ENCODE measurements at regions not wholly inside any gene's neighbourhood (a gene's known extent, or its start where the extent isn't known, plus 50 kb on each side); places are given as distances from the start of the nearest gene placed in this dataset.
A peak's percentile ranks its signal among the peaks of the same experiment; 100 is the strongest.
"Not testable (repeated sequence)": the region's sequence is repeated elsewhere in the genome, so short reads cannot be mapped to it uniquely, and the experiment has no call there.

DNA sequence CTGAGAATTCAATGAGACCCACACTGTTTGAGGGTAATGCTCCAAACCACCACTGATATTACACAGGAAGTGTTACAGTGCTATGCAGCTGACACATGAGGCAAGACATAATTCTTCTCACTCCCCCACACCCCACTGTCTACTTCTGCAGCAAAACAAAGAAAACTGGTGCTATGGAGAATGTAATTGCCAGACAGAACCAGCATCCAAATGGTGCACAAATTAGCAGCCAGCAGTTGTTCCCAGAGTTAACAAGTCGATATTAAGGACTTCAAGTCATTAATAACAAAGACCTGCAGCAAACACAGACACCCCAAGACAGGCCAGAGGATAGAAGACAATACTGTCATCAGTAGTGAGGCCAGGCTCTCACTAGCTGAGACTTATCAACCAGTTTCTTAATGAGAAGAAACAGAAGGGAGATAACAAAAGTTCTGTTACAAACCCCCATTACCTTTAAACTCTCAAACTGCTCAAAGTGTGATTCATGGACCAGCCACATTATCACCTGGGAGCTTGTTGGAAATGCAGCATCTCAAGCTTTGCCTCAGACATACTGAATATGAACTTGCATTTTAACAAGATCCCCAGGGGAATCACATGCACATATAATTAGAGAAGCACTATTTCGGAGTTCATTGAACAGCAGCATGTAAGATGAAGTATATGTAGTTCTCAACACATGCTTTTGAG, 58.7 kb upstream of the FNDC3B start:
- no peak for DNase-seq (ENCODE audit: low spot score)
- 67% methylated on average over 2 of the region's 2 CpGs for WGBS (ENCODE audit: low lambda C conversion rate, missing lambda C conversion rate)
- Histone ChIP-seq H3K4me3 (no peak overlapping the region), H3K4me2 (no peak overlapping the region), H4K20me1 (ENCODE audit: insufficient read depth, poor library complexity, severe bottlenecking) (no peaks in the 10 kb centered on the region), H3K27me3 (no peaks in the 10 kb centered on the region), H3K9me3 (ENCODE audit: low read depth) (no peaks in the 10 kb centered on the region), H3K79me2 (no peaks in the 10 kb centered on the region), H3K4me1 (ENCODE audit: insufficient read depth) (no peaks in the 10 kb centered on the region), H3K27ac (no peak overlapping the region), H3K36me3 (replicated peaks; ENCODE audit: insufficient read depth, low read depth) (no peaks in the 10 kb centered on the region), H3K9me2 (replicated peaks; ENCODE audit: insufficient read depth) (no peaks in the 10 kb centered on the region), H2AFZ (no peak overlapping the region)
- TF ChIP-seq, protein P1, sequence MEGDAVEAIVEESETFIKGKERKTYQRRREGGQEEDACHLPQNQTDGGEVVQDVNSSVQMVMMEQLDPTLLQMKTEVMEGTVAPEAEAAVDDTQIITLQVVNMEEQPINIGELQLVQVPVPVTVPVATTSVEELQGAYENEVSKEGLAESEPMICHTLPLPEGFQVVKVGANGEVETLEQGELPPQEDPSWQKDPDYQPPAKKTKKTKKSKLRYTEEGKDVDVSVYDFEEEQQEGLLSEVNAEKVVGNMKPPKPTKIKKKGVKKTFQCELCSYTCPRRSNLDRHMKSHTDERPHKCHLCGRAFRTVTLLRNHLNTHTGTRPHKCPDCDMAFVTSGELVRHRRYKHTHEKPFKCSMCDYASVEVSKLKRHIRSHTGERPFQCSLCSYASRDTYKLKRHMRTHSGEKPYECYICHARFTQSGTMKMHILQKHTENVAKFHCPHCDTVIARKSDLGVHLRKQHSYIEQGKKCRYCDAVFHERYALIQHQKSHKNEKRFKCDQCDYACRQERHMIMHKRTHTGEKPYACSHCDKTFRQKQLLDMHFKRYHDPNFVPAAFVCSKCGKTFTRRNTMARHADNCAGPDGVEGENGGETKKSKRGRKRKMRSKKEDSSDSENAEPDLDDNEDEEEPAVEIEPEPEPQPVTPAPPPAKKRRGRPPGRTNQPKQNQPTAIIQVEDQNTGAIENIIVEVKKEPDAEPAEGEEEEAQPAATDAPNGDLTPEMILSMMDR (IDR thresholded peaks at IDR 0.05; ENCODE audit: poor library complexity) = no peak
- no peak for TF ChIP-seq EZH2 (IDR thresholded peaks at IDR 0.05; ENCODE audit: borderline replicate concordance)

DNA sequence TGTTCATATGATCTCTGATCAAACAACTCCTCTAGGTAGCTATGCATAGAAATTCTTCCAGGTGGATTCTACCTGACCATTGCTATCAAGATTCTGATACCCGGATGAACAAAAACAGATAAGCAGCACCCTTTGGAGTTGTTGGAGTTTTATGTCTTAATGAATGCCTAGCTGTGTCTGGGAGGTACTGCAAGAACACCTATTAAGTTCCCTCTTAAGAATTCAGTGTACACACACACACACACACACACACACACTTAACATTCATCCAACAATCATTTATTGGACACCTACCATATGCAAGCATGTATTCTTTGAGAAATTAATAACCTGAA, 58.1 kb upstream of the FNDC3B start:
- WGBS (ENCODE audit: low lambda C conversion rate, missing lambda C conversion rate) = 31% methylated on average over 1 of the region's 1 CpG
- Histone ChIP-seq H3K4me2 (no peak overlapping the region), H3K4me3 (no peak overlapping the region), H4K20me1 (ENCODE audit: insufficient read depth, poor library complexity, severe bottlenecking) (no peaks in the 10 kb centered on the region), H2AFZ (no peak overlapping the region), H3K79me2 (no peaks in the 10 kb centered on the region), H3K27ac (no peak overlapping the region), H3K27me3 (no peaks in the 10 kb centered on the region), H3K9me2 (replicated peaks; ENCODE audit: insufficient read depth) (no peaks in the 10 kb centered on the region), H3K4me1 (ENCODE audit: insufficient read depth) (no peaks in the 10 kb centered on the region), H3K9me3 (ENCODE audit: low read depth) (no peaks in the 10 kb centered on the region), H3K36me3 (replicated peaks; ENCODE audit: insufficient read depth, low read depth) (no peaks in the 10 kb centered on the region)
- no peak for DNase-seq (ENCODE audit: low spot score)
- TF ChIP-seq EZH2 (IDR thresholded peaks at IDR 0.05; ENCODE audit: borderline replicate concordance) = no peak
- TF ChIP-seq EZH2phosphoT487 (IDR thresholded peaks at IDR 0.05; ENCODE audit: low read depth, severe bottlenecking, unreplicated experiment) = no peak
- TF ChIP-seq, protein P1 (IDR thresholded peaks at IDR 0.05; ENCODE audit: poor library complexity) = no peak

DNA sequence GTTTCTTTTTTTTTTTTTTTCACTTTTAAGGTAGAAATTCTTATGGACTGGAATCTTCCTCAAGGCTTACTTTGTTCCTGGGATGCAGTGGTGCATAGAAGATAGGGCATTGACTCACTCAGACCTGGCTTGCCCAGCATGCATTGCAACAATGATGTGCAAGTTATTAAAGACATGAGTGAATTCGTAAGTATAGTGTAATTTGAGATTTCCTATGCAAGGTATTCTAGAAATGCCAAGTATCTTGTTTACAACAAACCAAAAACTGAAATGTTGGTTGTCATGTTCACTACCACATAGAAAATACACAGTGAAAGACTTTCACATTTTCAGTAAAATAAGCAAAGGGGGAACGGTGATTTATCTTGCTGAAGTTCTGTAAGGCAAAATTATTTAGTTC, 56.5 kb upstream of the FNDC3B start:
- no peak overlapping the region for H2AFZ ChIP-seq
- H3K27ac ChIP-seq = peak overlapping the region; percentile 4
- H3K4me3 ChIP-seq = no peak overlapping the region
- H3K79me2 ChIP-seq = no peaks in the 10 kb centered on the region
- H3K4me2 ChIP-seq = no peak overlapping the region
- WGBS (ENCODE audit: low lambda C conversion rate, missing lambda C conversion rate) = 55% methylated on average over 2 of the region's 2 CpGs
- no peaks in the 10 kb centered on the region for H3K4me1 ChIP-seq (ENCODE audit: insufficient read depth)
- H4K20me1 ChIP-seq (ENCODE audit: insufficient read depth, poor library complexity, severe bottlenecking) = no peaks in the 10 kb centered on the region
- H3K36me3 ChIP-seq (replicated peaks; ENCODE audit: insufficient read depth, low read depth) = no peaks in the 10 kb centered on the region
- no peaks in the 10 kb centered on the region for H3K27me3 ChIP-seq
- H3K9me2 ChIP-seq (replicated peaks; ENCODE audit: insufficient read depth) = no peaks in the 10 kb centered on the region
- no peak for TF ChIP-seq EZH2 (IDR thresholded peaks at IDR 0.05; ENCODE audit: borderline replicate concordance)
- TF ChIP-seq EZH2phosphoT487 (IDR thresholded peaks at IDR 0.05; ENCODE audit: low read depth, severe bottlenecking, unreplicated experiment) = no peak
- DNase-seq (ENCODE audit: low spot score) = peak; percentile 31
- no peaks in the 10 kb centered on the region for H3K9me3 ChIP-seq (ENCODE audit: low read depth)

DNA sequence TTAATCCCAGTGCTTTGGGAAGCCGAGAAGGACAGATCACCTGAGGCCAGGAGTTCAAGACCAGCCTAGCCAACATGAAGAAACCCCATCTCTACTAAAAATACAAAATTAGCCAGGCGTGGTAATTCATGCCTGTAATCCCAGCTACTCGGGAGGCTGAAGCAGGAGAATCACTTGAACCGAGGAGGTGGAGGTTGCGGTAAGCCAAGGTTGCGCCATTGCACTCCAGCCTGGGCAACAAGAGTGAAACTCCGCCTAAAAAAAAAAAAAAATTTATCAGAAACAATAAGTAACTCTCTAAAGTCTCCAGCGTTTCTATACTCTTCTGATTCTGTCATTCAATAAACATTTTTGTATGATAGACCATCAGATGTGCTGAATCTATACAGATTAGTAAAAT, 55.7 kb upstream of the FNDC3B start:
- H3K4me3 ChIP-seq; H3K27me3 ChIP-seq; H2AFZ ChIP-seq; H3K4me1 ChIP-seq (ENCODE audit: insufficient read depth); H4K20me1 ChIP-seq (ENCODE audit: insufficient read depth, poor library complexity, severe bottlenecking); H3K79me2 ChIP-seq; H3K4me2 ChIP-seq; H3K9me3 ChIP-seq (ENCODE audit: low read depth); H3K9me2 ChIP-seq (replicated peaks; ENCODE audit: insufficient read depth); H3K36me3 ChIP-seq (replicated peaks; ENCODE audit: insufficient read depth, low read depth); DNase-seq (ENCODE audit: low spot score): not testable (repeated sequence)
- WGBS (ENCODE audit: low lambda C conversion rate, missing lambda C conversion rate) = 93% methylated on average over 8 of the region's 8 CpGs
- peak overlapping the region; percentile 4 for H3K27ac ChIP-seq
